HepG2 (cell line): ENCODE measurements at regions not wholly inside any gene's neighbourhood (a gene's known extent, or its start where the extent isn't known, plus 50 kb on each side); places are given as distances from the start of the nearest gene placed in this dataset.

ENCODE experiments used
- EZH2 ChIP-seq: conservative IDR thresholded peaks from 2 replicates; pipeline ENCODE4 v1.6.1; 2012; ENCODE audit warnings: mild to moderate bottlenecking, low read depth, low read length, moderate library complexity
- HINFP ChIP-seq: sonication (generic); formaldehyde crosslinking; IDR thresholded peaks from 2 replicates; pipeline ENCODE4 v1.4.0; 2020; ENCODE audit warnings: low read depth, mild to moderate bottlenecking, missing genetic modification reagents
- MAFK ChIP-seq, 2 experiments: IDR thresholded peaks in 1 of 2; conservative IDR thresholded peaks in 1 of 2; 2 replicates each; pipeline ENCODE4 v1.6.1; 2011; ENCODE audit warnings: improper control_type of control experiment in 2 of 2, low read length in 2 of 2
- RNF2 ChIP-seq: fragments of 450-650 bp; conservative IDR thresholded peaks from 2 replicates; pipeline ENCODE4 v1.6.1; 2016; ENCODE audit warnings: low read depth
- SAP130 ChIP-seq: IDR thresholded peaks from 2 replicates; pipeline ENCODE4 v1.6.1; 2016; ENCODE audit warnings: low read depth
- TARDBP ChIP-seq: sonication (generic); formaldehyde crosslinking; IDR thresholded peaks from 2 replicates; pipeline ENCODE4 v1.8.0; 2022; ENCODE audit warnings: mild to moderate bottlenecking, missing genetic modification reagents
- ZFP37 ChIP-seq: sonication (generic); formaldehyde crosslinking; IDR thresholded peaks from 2 replicates; pipeline ENCODE4 v1.4.0; 2020; ENCODE audit warnings: missing genetic modification reagents, borderline replicate concordance

- TF ChIP-seq TARDBP (CRISPR knock-in tag) (no peak), SAP130 (CRISPR knock-in tag) (no peak), HINFP (CRISPR knock-in tag) (no peak), ZFP37 (CRISPR knock-in tag) (no peak), MAFK (conservative IDR thresholded peaks at IDR 0.05 in 1 of 2, IDR thresholded peaks at IDR 0.05 in 1 of 2; ENCODE audit: low read length in 2 of 2) (no peak), RNF2 (no peak), EZH2 (no peak)
Observed at GRCh38 chr4:159029481-159029880, 73.4 kb upstream of the RAPGEF2 start.
